HG02571 (cell line): ENCODE measurements at regions not wholly inside any gene's neighbourhood (a gene's known extent, or its start where the extent isn't known, plus 50 kb on each side); places are given as distances from the start of the nearest gene placed in this dataset.

Source experiments
- ATAC-seq: cut with Tn5 transposase; IDR thresholded peaks from one replicate; pipeline ENCODE4 v1.9.1; 2021; ENCODE audit warnings: mild to moderate bottlenecking, moderate library complexity; ENCODE audit not compliant: unreplicated experiment

GRCh38 chr15:62785881-62786828, 256.4 kb upstream of the TPM1 start:
- ATAC-seq = no peak

DNA sequence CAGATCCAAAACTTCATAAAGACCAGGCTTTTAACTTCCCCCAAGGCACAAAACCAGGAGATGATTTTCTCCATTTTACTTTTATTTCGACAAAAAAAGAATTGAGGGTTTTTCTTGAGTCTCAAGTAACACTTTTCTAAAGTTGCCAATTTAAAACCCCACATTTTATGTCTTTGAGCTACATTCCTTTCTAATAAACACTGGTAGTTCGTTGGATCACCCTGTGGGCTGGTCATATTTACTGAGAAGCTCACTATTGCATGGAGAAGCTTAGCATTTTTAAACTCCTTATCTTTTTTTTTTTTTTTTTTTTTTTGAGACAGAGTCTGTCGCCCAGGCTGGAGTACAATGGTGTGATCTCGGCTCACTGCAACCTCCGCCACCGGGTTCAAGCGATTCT, 255.1 kb upstream of the TPM1 start:
- no peak for ATAC-seq

- no peak for ATAC-seq
These were observed 254.3 kb upstream of the TPM1 start for GRCh38 chr15:62788224-62788623.

DNA sequence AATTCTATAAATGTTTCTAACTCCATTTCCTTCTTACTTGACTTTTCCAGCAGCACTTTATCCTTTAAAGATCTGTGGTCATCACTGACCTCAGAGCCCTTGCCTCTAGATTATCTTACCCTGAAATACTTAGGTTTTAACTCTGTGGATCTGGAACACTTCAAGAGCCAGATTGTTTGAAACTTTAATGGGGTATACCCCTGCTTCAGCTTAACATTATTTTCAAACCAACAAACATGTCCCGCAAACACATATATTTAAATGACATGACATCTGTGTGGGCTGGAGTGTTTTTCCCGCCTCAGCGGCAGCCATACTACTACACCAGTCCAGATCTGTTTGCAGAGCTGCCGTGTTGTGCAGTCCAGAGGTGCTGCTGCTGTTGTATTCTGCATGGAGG, 252.0 kb upstream of the TPM1 start:
- ATAC-seq = no peak

GRCh38 chr15:62791694-62792093, 250.9 kb upstream of the TPM1 start:
- ATAC-seq = no peak

- no peak for ATAC-seq
These were observed 249.4 kb upstream of the TPM1 start for GRCh38 chr15:62792986-62793751.

DNA sequence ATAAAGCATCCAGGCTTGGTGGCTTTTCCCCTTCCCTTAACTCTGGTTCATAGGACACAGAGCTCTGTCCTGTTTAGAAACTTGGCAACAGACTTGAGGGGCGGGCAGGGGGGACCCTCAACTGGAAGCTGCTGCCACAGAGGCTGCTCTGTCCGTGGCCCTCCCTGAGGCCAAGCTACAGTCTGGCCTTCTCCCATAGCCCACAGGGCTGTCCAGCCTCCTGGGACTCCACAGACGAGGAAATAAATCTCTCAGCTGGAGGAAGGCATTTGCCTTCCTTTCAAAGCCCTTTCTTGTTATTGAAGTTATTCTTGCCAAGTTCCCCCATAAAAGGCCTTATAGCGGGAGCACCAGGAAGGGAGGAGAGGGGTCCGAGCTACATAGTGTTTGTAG, 248.8 kb upstream of the TPM1 start:
- no peak for ATAC-seq

GRCh38 chr15:62795171-62795570, 247.4 kb upstream of the TPM1 start:
- no peak for ATAC-seq

- ATAC-seq = no peak
These were observed 246.5 kb upstream of the TPM1 start for GRCh38 chr15:62795700-62796695.

- ATAC-seq = no peak
These were observed 245.4 kb upstream of the TPM1 start for GRCh38 chr15:62797171-62797570.

DNA sequence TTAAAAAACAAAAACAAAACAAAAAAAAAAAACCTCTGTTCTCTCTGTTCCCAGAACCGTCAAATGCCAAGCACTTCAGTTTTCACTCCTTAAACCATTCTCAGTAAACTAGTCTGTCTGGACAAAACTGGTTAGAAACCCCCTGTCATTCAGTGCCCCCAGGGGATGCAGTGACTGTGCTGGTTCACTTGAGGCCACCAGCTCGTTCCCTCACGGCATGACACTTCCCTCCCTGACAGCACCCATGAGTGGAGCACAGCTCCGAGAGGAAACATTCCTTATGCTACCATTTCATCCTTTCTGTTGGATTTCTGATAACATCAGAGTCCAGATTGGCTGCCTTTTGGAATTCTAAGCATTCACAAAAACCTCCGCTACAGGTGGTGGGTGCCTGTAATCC, 244.0 kb upstream of the TPM1 start:
- no peak for ATAC-seq

DNA sequence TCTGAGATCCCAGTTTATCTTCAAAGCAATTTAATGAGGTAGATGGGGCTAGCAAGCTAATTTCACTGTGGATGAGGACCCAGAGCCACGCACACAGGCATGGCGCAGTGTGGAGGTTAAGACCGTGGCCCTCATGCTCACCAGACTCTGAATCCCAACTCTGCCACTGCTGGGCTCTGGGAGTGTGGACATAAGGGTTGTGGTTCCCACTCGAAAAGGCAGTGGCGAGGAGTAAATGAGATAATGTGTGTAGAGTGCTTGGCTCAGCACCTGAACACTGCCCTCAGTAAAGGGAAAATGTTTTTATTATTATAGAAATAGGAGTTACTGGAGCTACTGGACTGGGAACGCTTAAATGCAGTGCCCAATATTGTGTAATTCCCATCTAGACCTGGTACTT, 243.5 kb upstream of the TPM1 start:
- no peak for ATAC-seq

DNA sequence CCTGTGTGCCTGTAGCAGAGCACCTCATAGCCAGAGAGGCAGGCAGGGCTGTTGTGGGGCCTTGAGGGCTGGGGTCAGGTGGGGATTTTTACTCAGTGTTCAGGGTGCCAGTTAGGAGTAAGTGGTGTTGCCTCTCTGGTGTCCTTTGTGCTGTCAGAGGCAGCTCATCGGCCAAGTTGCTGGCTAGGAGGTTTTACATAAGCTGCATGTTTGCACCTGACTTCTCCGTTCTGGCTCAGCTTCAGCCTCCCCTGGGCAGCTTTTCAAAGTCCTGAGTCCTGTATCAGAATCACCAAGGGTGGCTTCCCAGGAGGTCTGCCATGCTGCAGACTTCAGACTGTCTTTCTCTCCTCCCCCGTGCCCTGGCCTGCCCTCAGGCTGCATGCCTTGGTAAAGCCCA, 242.6 kb upstream of the TPM1 start:
- ATAC-seq = no peak

GRCh38 chr15:62802612-62803011, 239.9 kb upstream of the TPM1 start:
- no peak for ATAC-seq

GRCh38 chr15:62803856-62804400, 238.6 kb upstream of the TPM1 start:
- no peak for ATAC-seq

- ATAC-seq = no peak
These were observed 237.0 kb upstream of the TPM1 start for GRCh38 chr15:62805502-62805901.

DNA sequence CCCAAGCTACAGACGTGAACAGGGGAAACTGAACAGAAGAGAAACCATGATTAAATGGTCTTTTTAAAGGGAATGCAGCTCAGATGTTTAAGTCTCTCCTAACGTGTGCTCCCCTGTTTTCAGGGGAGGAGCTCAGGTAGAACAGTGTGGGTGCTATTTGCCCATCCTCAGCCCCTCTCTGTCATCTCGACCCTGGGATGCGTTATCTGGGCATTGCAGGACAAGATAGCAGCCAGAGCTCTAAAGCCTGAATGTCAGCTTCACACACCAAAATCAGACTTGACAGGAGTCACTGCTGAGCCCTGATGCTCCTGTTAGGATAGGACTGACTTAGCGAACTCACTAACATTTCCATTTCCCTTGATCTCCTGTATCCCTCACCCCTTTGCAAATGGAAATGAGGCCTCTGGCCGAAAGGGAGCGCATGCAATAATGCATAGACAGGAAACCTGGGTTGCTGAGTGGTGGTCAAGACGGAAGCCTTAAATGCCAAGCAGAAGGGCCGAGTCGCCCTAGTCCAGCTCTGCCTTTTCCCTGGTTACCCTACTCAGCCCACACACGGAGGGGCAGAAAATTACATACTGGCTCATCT, 234.9 kb upstream of the TPM1 start:
- no peak for ATAC-seq

DNA sequence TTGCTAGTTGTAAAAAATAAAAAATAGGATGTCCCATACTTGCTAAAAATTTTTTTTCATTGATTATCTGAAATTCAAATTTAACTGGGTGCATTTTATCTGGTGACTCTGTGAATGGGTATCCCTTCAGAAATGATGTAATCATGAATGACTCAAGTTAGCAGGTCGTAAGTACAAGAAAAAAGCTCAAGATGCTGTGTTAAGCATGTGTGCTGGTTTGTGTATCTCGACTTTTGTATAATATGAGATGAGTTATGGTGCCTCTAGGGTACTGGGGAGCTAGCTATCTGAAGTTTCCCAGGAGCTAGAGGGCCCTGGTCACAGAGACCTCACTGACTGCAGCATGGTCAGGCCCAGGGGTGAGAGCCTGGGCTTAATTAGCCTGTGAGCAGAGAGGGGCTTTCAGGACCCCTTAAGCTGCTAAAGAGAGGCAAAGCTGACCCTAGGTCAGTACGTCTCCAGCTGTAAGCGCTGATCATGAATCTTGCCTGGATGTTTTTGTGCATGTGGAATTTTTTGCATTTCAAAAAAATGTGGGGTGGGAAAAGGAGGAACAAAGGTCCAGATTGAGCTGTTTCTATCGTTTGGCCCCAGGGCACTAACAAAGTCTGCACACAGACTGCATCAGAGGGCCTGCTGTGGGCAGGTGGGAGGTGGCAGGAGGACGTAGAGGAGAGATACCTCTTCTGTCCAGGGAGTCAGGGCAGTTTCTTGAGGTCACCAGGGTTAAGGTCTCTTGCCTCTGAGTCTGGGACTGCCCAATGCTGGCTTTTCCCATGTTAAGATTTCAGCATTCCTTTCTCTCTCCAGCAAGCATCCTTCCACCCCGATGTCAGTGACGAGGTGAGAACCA, 233.2 kb upstream of the TPM1 start:
- no peak for ATAC-seq

- ATAC-seq = no peak
These were observed 232.6 kb upstream of the TPM1 start for GRCh38 chr15:62809968-62810260.

- ATAC-seq = no peak
These were observed 230.1 kb upstream of the TPM1 start for GRCh38 chr15:62812515-62812835.
